ENCODE measurements at regions not wholly inside any gene's neighbourhood (a gene's known extent, or its start where the extent isn't known, plus 50 kb on each side); places are given as distances from the start of the nearest gene placed in this dataset.

- TF ChIP-seq CTCF (IDR thresholded peaks at IDR 0.05; ENCODE audit: low read depth, low read length, poor library complexity, severe bottlenecking) = no peak
- no peak for TF ChIP-seq EZH2phosphoT487 (IDR thresholded peaks at IDR 0.05; ENCODE audit: borderline replicate concordance, low read length)
Observed at GRCh38 chr3:145182196-145182911, 978.6 kb downstream of the PLOD2 start.

Data from DOHH2 (cell line).